ENCODE measurements at regions not wholly inside any gene's neighbourhood (a gene's known extent, or its start where the extent isn't known, plus 50 kb on each side); places are given as distances from the start of the nearest gene placed in this dataset.

GRCh38 chr4:59841698-59842097, 1358.4 kb upstream of the ADGRL3 start:
- no peak for DNase-seq (ENCODE audit: low spot score)

- DNase-seq (ENCODE audit: low spot score), result no peak
Observed at GRCh38 chr4:59848457-59848856, 1351.7 kb upstream of the ADGRL3 start.

DNA sequence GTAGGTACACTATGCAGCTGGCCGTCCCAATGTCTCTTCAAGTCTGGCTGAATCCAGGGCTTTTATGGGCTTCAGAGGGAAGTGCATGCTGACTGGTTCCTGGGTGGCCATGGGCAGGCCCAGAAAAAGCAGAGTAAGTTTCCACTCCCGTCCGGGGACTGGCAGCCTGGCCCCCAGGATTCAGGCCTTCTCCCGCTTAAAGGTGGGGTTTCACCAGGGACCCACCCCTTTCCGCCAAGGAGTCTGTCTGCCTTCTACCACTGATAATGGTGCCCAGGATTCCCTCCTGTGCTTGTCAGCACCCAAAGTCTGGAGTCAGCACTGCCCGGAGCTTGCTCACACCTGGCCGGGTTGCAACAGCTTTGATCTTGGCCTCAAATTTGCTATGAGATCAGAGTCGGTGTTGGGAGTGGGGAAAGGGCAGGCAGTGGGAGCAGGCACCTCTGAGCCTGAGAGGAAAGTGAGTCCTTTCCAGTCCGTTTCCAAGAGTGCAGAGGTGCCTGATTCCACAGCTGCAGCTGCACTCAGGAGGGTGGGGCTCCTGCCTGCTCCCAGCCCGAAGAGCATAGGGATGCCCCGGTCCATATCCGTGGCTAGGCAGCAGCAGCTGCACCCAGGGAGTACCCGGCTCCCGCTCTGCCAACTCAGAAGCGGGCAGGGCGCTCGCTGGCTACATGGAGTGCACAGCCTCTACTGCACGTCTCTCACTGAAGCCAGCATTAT, 1344.3 kb upstream of the ADGRL3 start:
- DNase-seq (ENCODE audit: low spot score), result no peak

GRCh38 chr4:59869056-59869455, 1331.1 kb upstream of the ADGRL3 start:
- no peak for DNase-seq (ENCODE audit: low spot score)

GRCh38 chr4:59869559-59869958, 1330.6 kb upstream of the ADGRL3 start:
- DNase-seq (ENCODE audit: low spot score), result no peak

DNA sequence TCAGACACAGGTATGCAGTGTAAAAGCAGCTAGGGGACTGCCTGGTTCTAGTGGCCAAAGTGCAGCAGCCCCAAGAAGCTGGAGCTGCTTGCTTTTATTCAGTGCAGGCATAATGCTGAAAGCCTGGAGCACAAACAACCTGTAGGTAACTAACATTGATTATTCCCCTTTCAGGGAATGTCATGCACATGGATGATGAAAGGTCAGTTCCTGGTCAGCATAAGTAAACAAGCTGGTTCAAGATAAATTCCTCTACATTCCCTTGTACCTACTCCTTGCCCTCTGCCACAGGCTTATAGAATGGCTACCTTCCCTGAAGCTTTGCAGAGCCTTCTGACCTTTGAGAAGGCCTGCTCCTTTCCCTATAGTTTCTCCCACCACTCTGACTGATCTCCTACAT, 1318.5 kb upstream of the ADGRL3 start:
- no peak for DNase-seq (ENCODE audit: low spot score)

DNA sequence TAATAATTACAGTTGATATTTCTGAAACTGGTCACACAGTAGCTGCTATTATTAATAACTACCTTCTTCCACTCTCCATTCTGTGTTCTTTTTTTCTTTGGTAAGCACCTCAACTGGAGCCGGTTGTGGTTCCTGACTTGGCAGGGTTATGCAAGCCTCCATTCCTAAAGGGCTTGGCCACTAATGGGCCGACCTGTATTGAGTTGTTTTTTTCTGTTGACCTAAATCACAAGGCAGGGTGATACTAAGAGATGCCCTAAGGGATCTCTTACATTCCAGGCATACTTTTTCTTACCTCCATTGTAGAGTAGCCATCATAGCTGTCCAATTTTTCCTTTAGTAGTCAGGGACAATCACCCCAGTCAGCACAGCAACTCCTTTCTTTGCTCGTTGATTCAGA, 1295.8 kb upstream of the ADGRL3 start:
- DNase-seq (ENCODE audit: low spot score), result no peak

DNA sequence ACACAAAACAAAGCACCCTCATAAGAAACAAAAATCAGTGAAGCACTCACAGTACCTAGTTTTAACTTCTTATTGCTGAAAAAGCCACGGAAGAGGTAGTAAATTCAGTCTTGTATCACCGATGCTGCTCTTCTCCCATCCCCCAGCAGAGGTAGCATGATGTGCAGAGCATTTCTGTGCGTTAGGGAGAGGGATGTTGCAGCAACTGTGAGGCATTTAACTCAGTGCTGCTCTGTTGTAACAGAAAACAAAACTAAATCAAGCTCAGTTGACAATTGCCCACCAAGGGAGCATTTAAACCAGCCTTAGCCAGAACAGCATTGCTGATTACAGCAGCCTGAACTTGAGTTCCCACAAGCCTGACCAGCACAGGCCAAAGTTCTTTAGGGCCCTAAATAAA, 1279.7 kb upstream of the ADGRL3 start:
- no peak for DNase-seq (ENCODE audit: low spot score)

DNA sequence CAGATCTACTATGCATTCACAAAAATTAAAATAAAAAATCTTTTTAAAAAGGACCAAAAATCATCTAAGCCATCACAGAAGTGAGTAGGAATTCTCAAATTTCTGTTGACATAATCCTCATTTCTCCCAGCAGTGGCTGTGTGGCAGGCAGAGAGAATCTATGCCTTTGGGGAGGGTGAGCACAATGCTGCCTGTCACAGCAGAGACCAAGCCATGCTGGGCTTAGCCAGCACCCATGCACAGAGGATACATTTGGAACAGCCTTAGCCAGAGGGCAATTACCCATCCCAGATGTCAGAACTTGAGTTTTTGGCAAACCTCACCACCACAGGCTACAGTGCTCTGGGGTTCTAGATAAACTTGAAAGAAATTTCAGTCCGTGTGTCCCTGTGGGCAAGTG, 1274.8 kb upstream of the ADGRL3 start:
- no peak for DNase-seq (ENCODE audit: low spot score)

DNA sequence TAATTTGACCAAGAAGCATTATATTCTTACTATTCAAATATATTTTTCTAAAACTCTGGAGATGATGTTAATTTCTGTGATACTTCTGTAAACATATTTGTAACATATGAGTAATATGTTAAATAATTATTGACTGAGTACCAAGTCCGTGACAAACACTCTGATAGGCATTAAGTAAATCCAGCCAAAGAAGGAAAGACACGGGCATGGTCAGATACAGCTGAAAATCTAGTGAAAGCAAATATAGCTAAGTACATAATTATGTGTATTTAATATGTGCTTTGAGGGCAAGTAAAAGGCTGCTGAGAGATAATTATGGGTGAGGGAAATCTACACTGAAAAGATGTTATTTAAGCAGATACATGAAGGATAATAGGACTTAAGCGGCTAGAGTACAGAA, 1263.6 kb upstream of the ADGRL3 start:
- no peak for DNase-seq (ENCODE audit: low spot score)

DNA sequence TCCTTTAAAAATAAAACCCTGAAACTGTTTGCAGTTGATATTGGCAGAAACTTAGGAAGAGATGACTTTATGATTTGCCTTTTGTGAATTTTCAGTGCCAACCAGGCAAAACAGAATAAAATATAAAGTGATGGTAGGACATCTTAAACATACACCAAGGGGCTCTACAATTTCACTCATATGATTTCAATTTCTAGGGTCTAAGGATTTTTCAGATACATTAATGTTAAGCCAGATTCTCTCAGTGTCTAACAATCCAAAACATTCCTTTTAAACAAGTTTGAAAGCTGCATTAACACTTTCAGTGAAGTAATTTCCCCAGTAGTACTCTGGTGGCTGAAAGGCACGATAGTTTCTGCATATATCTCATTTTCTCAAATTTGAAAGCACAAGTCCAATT, 1262.0 kb upstream of the ADGRL3 start:
- no peak for DNase-seq (ENCODE audit: low spot score)

DNA sequence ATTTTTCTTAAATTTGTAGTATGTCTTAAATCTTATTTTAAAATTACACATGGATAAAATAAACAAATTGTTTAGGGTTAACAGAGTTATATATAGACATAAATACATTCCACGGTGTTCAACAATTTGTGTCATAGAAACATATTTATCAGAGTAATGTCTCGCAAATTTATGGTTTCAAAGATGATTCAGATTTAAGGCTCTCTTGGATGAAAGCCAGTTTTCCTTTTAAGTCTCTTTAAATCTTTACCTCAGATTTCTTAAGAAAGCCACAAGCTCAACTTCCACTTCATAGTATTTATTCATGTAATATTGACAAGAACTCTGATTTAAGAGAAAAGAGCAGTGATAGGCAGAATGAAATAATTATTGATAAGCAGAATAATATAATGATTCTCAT, 1254.8 kb upstream of the ADGRL3 start:
- DNase-seq (ENCODE audit: low spot score), result no peak

DNA sequence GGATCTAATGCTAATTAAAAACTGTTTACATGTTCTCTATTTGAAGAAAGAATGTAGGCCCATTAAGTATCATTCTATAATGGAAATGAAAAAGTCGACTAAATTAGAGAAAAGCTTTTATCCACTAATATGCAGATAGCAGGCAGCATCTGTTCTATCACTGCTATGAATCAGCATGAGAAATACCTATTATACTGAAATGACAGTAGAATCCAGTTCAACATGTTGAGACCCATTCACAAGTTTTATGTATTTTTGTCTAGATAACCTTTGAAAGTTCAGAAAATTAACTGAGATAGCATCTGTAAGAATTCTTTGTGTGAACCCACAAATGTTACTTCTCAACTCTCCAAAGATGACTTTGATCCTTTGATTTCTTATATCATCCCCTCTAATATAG, 1254.4 kb upstream of the ADGRL3 start:
- no peak for DNase-seq (ENCODE audit: low spot score)

DNA sequence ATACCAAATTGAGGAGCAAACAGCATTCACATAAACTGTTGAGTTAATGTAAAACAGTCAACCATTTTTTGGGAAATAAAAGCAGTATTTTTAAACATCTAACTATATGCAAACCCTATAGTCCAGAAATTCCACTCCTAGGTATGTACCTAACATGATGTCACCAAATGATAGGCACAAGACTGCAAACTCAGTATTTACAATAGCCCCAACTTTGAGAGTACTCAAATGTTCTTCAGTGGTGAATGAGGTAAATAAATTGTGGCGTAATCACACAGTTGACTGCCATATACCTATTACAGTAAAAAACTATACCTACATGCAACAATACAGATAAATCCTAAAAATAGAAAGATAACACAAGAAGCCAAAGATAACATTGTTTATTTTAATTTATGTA, 1243.8 kb upstream of the ADGRL3 start:
- no peak for DNase-seq (ENCODE audit: low spot score)

GRCh38 chr4:59960143-59960542, 1240.0 kb upstream of the ADGRL3 start:
- no peak for DNase-seq (ENCODE audit: low spot score)

- peak; percentile 5 for DNase-seq (ENCODE audit: low spot score)
Observed at GRCh38 chr4:59966758-59967157, 1233.4 kb upstream of the ADGRL3 start.

GRCh38 chr4:59968796-59969195, 1231.3 kb upstream of the ADGRL3 start:
- no peak for DNase-seq (ENCODE audit: low spot score)

- no peak for DNase-seq (ENCODE audit: low spot score)
Observed at GRCh38 chr4:59969909-59970308, 1230.2 kb upstream of the ADGRL3 start.

GRCh38 chr4:59971952-59972351, 1228.2 kb upstream of the ADGRL3 start:
- DNase-seq (ENCODE audit: low spot score), result peak; percentile 61

- no peak for DNase-seq (ENCODE audit: low spot score)
Observed at GRCh38 chr4:59973492-59973891, 1226.6 kb upstream of the ADGRL3 start.

DNA sequence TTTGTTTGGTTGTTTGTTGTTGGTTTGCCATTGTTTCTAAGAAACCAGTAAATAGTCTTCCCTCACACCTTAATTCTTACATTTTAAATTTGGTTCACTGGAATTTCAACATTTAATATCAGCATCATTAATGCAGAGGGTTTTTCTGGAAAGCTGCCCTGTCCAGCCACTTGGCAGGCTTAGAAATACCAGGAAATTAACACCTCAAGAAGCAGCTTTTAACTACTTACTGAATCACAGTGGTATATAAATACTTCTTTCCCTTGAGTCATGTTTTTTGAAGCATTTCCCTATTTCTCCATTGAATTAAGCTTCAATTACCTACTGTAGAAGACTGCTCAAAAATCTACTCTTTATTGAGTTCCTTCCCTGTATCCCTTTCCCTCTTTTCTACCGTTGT, 1221.1 kb upstream of the ADGRL3 start:
- DNase-seq (ENCODE audit: low spot score), result no peak

GRCh38 chr4:59983852-59984251, 1216.3 kb upstream of the ADGRL3 start:
- DNase-seq (ENCODE audit: low spot score), result no peak

DNA sequence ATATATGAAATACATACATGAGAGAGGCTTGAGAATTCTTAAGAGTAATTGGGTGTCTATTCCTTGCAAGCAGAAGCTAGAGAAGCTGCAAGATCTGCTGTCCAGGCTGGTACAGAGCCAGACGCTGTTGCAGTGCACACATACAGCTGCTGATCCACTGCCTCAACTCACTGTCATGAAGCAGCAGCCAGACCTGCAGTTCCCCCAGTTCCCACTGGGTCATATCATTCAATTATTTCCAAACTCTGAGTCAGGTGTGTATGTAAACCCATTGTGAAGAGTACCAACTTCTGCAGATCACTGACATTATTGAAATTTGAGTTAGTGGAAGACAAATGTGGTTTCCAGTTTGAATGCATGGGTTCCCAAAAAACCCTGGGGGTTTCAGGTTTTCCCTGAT, 1212.8 kb upstream of the ADGRL3 start:
- no peak for DNase-seq (ENCODE audit: low spot score)

- no peak for DNase-seq (ENCODE audit: low spot score)
Observed at GRCh38 chr4:59994118-59994517, 1206.0 kb upstream of the ADGRL3 start.
